CD4-positive, alpha-beta T cell (primary cell): ENCODE measurements at regions not wholly inside any gene's neighbourhood (a gene's known extent, or its start where the extent isn't known, plus 50 kb on each side); places are given as distances from the start of the nearest gene placed in this dataset.

Experiments
- ATAC-seq: fragments of 200-7000 bp; cut with Tn5 transposase; one replicate; pipeline ENCODE4 v1.10.0; 2022; ENCODE audit warnings: mild to moderate bottlenecking; ENCODE audit not compliant: poor library complexity
- CTCF ChIA-PET: fragments of 350-600 bp; sonication (Branson Sonifier 250); formaldehyde crosslinking; loops from one replicate; lab custom pipeline; 2021; ENCODE audit warnings: antibody characterized with exemption, inconsistent platforms; lab: Charles Lee
- POLR2A ChIA-PET: fragments of 350-600 bp; sonication (Branson Sonifier 250); formaldehyde crosslinking; loops from one replicate; lab custom pipeline; 2021; ENCODE audit warnings: antibody characterized with exemption, inconsistent platforms; lab: Charles Lee
- DNase-seq, 14 experiments: peaks; one replicate each; pipeline ENCODE4 v3.0.0-alpha.2; 2013 to 2020; ENCODE audit warnings: mixed read lengths in 2 of 14
- H3K27ac ChIP-seq, 2 donors: one replicate each; pipeline versions ENCODE4 v1.5.1 to v1.7.0; 2013; ENCODE audit warnings: low read length in 2 of 2, low read depth in 1 of 2, mild to moderate bottlenecking in 1 of 2
- H3K27me3 ChIP-seq, 2 experiments: 1 replicate in 1 of 2; 2 replicates in 1 of 2; pipeline versions ENCODE4 v1.6.1 to v1.7.0; 2013; ENCODE audit warnings: low read length in 2 of 2, control low read depth in 1 of 2, mild to moderate bottlenecking in 1 of 2, moderate library complexity in 1 of 2; ENCODE audit not compliant: insufficient read depth in 2 of 2, control insufficient read depth in 1 of 2
- H3K36me3 ChIP-seq: one replicate; pipeline ENCODE4 v1.6.1; 2013; ENCODE audit warnings: low read length, control low read depth; ENCODE audit not compliant: insufficient read depth
- H3K4me1 ChIP-seq: one replicate; pipeline ENCODE4 v1.6.1; 2013; ENCODE audit warnings: low read length, control low read depth; ENCODE audit not compliant: insufficient read depth
- H3K4me3 ChIP-seq: one replicate; pipeline ENCODE4 v1.5.1; 2013; ENCODE audit warnings: mild to moderate bottlenecking, low read length, moderate library complexity
- H3K9me3 ChIP-seq, 2 experiments: 1 replicate in 1 of 2; 2 replicates in 1 of 2; pipeline versions ENCODE4 v1.6.1 to v1.7.0; 2013; ENCODE audit warnings: low read length in 2 of 2, mild to moderate bottlenecking in 2 of 2, control low read depth in 1 of 2, moderate library complexity in 1 of 2; ENCODE audit not compliant: control insufficient read depth in 1 of 2, insufficient read depth in 1 of 2
- H3K27ac Mint-ChIP-seq: one replicate; pipeline ENCODE4 v1.8.0; 2020; ENCODE audit warnings: mixed read lengths
- H3K27me3 Mint-ChIP-seq: one replicate; pipeline ENCODE4 v1.8.0; 2021; ENCODE audit warnings: mixed read lengths
- H3K36me3 Mint-ChIP-seq: one replicate; pipeline ENCODE4 v1.8.0; 2021; ENCODE audit warnings: low read depth, mixed read lengths
- H3K4me1 Mint-ChIP-seq: one replicate; pipeline ENCODE4 v1.8.0; 2021; ENCODE audit warnings: low read depth, mixed read lengths
- H3K4me3 Mint-ChIP-seq: one replicate; pipeline ENCODE4 v1.8.0; 2020; ENCODE audit warnings: mild to moderate bottlenecking, mixed read lengths
- H3K9me3 Mint-ChIP-seq: one replicate; pipeline ENCODE4 v1.8.0; 2020; ENCODE audit warnings: mixed read lengths
- CTCF ChIP-seq: fragments of 200-600 bp; IDR thresholded peaks from one replicate; pipeline ENCODE4 v1.8.0; 2022; ENCODE audit warnings: antibody characterized with exemption, mild to moderate bottlenecking
- intact Hi-C, 2 experiments: fragments of 100-400 bp; cut with DNase I in 1 of 2; cut with micrococcal nuclease in 1 of 2; formaldehyde crosslinking; loops; one replicate each; pipeline versions ENCODE4 v1.15.1 to v1.9.0; 2023 to 2025; cut with DNase I, micrococcal nuclease

GRCh38 chr6:118410001-118410400 lies 138.1 kb upstream of the PLN start:
- intact Hi-C loops: no loop called here
- no peak overlapping the region for H3K4me3 Mint-ChIP-seq
- no peak for TF ChIP-seq CTCF
- H3K4me1 ChIP-seq: no peaks in the 10 kb centered on the region
- peaks cover 53% of the 10 kb centered on the region for H3K36me3 Mint-ChIP-seq
- H3K9me3 Mint-ChIP-seq: peaks cover 9% of the 10 kb centered on the region
- H3K4me3 ChIP-seq: no peak overlapping the region
- CTCF ChIA-PET: no interaction called here
- no peak overlapping the region for H3K27ac Mint-ChIP-seq
- peaks cover 0 to 10% of the 10 kb centered on the region in 2 experiments for H3K9me3 ChIP-seq
- no peaks in the 10 kb centered on the region for H3K27me3 Mint-ChIP-seq
- no peak overlapping the region for H3K27ac ChIP-seq
- no peaks in the 10 kb centered on the region for H3K4me1 Mint-ChIP-seq
- ATAC-seq (no peak), DNase-seq (no peak)
- no peaks in the 10 kb centered on the region for H3K27me3 ChIP-seq
- H3K36me3 ChIP-seq: no peaks in the 10 kb centered on the region
- POLR2A ChIA-PET: no interaction called here
